ENCODE measurements at regions not wholly inside any gene's neighbourhood (a gene's known extent, or its start where the extent isn't known, plus 50 kb on each side); places are given as distances from the start of the nearest gene placed in this dataset.

DNA sequence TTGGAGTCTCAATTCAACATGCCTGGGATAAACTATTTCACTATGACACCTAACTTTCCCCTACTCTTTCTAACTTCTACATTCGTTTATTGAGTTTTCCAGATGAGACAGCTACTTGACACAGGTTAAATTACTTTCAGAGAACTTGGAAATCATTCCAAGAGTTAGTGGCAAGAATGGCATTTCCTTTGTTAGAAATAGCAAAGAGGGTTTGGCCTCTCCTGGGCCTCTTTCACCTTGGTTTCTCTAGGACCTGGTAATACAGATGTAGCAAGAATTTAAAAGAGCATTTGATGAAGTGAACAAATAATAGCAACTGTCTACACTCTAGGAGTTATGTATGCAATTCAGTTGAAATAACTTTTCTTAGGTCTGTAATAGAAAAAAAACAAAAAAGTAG, 748.9 kb downstream of the MECOM start:
- TF ChIP-seq POLR2A (IDR thresholded peaks at IDR 0.05): no peak
- TF ChIP-seq, protein P1, sequence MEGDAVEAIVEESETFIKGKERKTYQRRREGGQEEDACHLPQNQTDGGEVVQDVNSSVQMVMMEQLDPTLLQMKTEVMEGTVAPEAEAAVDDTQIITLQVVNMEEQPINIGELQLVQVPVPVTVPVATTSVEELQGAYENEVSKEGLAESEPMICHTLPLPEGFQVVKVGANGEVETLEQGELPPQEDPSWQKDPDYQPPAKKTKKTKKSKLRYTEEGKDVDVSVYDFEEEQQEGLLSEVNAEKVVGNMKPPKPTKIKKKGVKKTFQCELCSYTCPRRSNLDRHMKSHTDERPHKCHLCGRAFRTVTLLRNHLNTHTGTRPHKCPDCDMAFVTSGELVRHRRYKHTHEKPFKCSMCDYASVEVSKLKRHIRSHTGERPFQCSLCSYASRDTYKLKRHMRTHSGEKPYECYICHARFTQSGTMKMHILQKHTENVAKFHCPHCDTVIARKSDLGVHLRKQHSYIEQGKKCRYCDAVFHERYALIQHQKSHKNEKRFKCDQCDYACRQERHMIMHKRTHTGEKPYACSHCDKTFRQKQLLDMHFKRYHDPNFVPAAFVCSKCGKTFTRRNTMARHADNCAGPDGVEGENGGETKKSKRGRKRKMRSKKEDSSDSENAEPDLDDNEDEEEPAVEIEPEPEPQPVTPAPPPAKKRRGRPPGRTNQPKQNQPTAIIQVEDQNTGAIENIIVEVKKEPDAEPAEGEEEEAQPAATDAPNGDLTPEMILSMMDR (IDR thresholded peaks at IDR 0.05): no peak
- TF ChIP-seq EP300 (IDR thresholded peaks at IDR 0.05): no peak

Measured in upper lobe of left lung (tissue), 4 donors.